H1 (cell line): ENCODE measurements at regions not wholly inside any gene's neighbourhood (a gene's known extent, or its start where the extent isn't known, plus 50 kb on each side); places are given as distances from the start of the nearest gene placed in this dataset.

Experiments
- ASH2L ChIP-seq: fragments of 200-600, 300-600 bp; sonication (generic); IDR thresholded peaks from one replicate; pipeline ENCODE4 v1.7.1; 2017; ENCODE audit warnings: low read length
- GABPA ChIP-seq: IDR thresholded peaks from 2 replicates; pipeline ENCODE4 v1.6.1; 2011; ENCODE audit warnings: mild to moderate bottlenecking, low read length, moderate library complexity, borderline replicate concordance; ENCODE audit not compliant: insufficient read depth
- JUN ChIP-seq: IDR thresholded peaks from 2 replicates; pipeline ENCODE4 v1.6.1; 2011; ENCODE audit warnings: low read depth, mild to moderate bottlenecking, improper control_type of control experiment, low read length
- MAFK ChIP-seq: IDR thresholded peaks from 2 replicates; pipeline ENCODE4 v1.6.1; 2012; ENCODE audit warnings: low read depth, mild to moderate bottlenecking, improper control_type of control experiment, low read length
- POLR2AphosphoS5 ChIP-seq: IDR thresholded peaks from 2 replicates; pipeline ENCODE4 v1.6.1; 2011; ENCODE audit warnings: low read depth, low read length
- SAP30 ChIP-seq: fragments of 300-600 bp; sonication (generic); IDR thresholded peaks from 2 replicates; pipeline ENCODE4 v1.7.1; 2012; ENCODE audit warnings: low read length, moderate library complexity, mild to moderate bottlenecking, inconsistent platforms; ENCODE audit not compliant: insufficient read depth, insufficient replicate concordance
- SIN3A ChIP-seq, 2 experiments: IDR thresholded peaks in 1 of 2; conservative IDR thresholded peaks in 1 of 2; 2 replicates each; pipeline ENCODE4 v1.6.1; 2011 to 2012; ENCODE audit warnings: low read length in 2 of 2, improper control_type of control experiment in 1 of 2, low read depth in 1 of 2, mild to moderate bottlenecking in 1 of 2
- SP4 ChIP-seq: IDR thresholded peaks from 2 replicates; pipeline ENCODE4 v1.6.1; 2012; ENCODE audit warnings: low read length, inconsistent platforms
- TAF7 ChIP-seq: optimal IDR thresholded peaks from 2 replicates; pipeline ENCODE3; 2011; ENCODE audit warnings: low read depth, mild to moderate bottlenecking, inconsistent platforms, low read length, moderate library complexity, borderline replicate concordance
- TEAD4 ChIP-seq: IDR thresholded peaks from 2 replicates; pipeline ENCODE4 v1.6.1; 2012; ENCODE audit warnings: low read depth, low read length, inconsistent platforms, mixed read lengths
- TF ChIP-seq, protein P1 (sequence below): IDR thresholded peaks from 2 replicates; pipeline ENCODE4 v1.6.1; 2011; ENCODE audit warnings: low read length, improper control_type of control experiment

DNA sequence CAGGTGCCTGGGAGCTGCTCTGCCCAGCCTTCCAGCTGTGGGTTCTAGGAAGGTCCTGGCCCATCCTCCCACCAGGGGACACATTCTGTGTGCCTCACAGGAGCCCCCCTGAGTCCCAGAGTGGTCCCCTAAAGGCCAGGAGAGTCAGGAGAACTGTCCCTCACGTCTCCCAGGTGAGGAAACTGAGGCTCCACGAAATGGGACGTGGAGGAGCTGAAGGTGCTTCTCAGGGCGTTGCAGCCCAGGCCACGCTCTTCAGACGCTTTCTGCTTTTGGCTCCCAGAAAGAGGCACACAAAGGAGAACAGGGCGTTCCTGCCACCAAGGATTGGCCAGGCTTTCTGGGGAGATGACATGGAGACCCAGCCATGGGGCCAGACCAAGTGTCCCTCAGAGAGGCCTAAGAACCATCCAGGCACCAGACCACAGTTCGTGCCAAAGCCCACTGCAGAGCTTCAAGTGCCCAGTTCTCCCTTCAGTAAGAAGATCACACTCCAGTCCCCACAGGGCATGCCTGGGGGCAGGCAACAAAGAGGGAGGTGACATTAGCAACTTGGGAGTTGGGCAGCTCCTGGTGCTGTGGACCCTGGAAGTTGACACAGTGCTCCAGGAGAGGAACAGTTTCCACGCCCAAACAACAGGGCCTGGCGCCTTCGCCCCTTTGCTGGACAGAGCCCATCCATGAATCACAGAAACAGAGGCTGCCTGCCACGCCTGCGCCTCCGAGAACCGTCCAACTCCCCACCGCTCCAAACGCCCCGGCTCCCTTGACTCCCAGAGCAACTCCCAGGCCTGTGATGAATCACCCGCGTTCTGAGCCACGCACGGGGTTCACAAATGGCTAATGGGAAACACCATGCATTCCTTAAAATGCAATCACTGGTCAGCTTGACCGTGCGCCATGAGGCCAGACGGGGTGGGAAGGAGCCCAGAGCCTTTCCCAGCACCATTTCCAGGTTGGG lies 589.2 kb downstream of the BRD1 start (continued):
- TF ChIP-seq GABPA = no peak
- no peak for TF ChIP-seq TAF7
- no peak for TF ChIP-seq SP4
- TF ChIP-seq ASH2L = no peak
- TF ChIP-seq TEAD4 = no peak
- no peak for TF ChIP-seq SIN3A (conservative IDR thresholded peaks at IDR 0.05 in 1 of 2, IDR thresholded peaks at IDR 0.05 in 1 of 2; ENCODE audit: low read depth in 1 of 2, low read length in 2 of 2)
- TF ChIP-seq POLR2AphosphoS5 = no peak
- no peak for TF ChIP-seq MAFK
- TF ChIP-seq SAP30 = no peak
- TF ChIP-seq, protein P1, sequence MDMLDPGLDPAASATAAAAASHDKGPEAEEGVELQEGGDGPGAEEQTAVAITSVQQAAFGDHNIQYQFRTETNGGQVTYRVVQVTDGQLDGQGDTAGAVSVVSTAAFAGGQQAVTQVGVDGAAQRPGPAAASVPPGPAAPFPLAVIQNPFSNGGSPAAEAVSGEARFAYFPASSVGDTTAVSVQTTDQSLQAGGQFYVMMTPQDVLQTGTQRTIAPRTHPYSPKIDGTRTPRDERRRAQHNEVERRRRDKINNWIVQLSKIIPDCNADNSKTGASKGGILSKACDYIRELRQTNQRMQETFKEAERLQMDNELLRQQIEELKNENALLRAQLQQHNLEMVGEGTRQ = no peak
- no peak for TF ChIP-seq JUN
